ENCODE measurements at regions not wholly inside any gene's neighbourhood (a gene's known extent, or its start where the extent isn't known, plus 50 kb on each side); places are given as distances from the start of the nearest gene placed in this dataset.

DNA sequence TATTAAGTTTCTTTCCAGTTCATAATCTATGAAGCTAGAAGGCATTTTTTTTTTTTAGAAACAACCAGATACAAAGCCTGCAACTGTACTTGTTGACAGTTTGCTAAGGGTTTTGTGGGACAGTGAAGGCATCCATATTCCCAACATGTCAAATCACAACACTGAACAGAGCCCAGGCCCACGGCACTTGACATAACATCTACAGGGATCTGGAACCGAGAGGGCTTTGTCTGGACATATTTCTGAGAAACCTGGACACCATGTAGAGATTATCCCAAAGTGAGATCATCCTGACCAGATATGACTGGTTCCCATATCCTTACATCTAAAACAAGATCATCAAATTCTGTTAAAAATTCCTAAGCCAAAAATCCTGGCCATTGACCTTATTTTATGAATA is 336.3 kb downstream of the ACTL7B start:
- DNase-seq (ENCODE audit: low read depth in 4 of 4, low spot score in 1 of 4): no peak

DNA sequence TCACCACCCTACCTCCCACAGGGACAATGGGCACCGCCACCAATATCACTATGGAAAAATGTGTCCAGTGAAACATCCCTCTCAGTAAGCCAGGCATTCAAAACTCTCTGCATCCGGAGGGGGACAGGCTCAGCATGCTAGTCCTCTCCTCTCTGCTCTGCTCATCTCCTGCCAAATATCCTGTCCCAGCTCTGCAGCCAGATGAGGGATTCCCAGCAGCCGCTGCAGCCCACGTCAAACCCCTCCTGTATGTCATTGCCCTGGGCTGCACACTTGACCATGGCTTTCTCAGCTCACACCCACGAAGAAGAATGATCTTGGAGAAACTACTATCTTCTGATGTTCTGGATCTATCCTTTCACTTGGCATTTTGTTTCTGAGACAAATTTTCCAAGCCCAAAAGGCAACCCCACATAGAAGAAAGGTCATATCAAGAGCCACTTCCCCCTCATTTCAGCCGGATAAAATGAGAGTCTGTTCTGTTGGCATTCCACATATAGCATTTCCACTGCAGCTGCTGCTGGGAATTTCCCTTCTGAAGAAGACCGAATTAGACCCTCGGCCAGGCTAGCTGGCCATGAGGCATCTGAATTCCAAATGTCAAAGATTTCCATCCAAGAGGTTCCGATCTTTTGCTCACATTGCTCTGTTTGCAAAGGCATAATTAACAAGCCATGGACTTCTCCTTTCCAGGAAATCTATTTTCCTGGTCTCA is 338.0 kb downstream of the ACTL7B start:
- no peak for DNase-seq (ENCODE audit: low read depth in 4 of 4, low spot score in 1 of 4)

DNA sequence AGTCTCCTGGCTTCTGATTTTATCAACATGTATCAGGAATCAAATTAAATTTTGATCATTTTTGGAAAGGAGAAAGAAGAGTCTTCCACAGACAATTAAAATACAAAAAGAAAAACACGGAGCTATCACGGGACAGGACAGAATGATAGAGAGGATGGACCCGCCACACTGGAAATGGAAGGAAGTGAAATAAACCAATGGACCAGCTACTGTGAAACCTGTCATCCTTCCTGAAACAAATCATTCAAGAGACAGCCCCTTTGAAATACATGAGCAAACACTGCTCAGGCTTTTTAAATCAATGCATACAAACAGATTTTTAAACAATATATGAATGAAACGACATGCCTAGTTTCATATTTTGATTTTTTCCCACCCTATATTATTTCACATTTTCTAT is 339.4 kb downstream of the ACTL7B start:
- no peak for DNase-seq (ENCODE audit: low read depth in 4 of 4, low spot score in 1 of 4)

DNA sequence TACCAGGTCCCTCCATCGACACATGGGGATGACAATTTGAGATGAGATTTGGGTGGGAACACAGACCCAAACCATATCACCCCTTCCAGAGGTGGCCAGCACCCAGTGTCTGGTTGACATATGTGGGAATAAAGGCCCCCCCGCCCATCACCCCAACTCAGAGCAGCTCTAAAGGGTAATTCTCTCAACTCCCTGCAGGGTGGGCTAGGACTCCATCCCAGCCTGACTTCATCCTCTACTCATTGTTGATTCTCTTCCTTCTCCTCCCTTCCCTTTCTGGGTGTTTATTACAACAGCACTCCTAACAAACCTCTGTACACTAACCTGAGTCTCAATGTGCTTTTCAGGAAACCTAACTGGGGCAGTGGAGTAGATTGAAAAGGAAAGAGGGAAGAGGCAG is 339.9 kb downstream of the ACTL7B start:
- no peak for DNase-seq (ENCODE audit: low read depth in 4 of 4, low spot score in 1 of 4)

DNA sequence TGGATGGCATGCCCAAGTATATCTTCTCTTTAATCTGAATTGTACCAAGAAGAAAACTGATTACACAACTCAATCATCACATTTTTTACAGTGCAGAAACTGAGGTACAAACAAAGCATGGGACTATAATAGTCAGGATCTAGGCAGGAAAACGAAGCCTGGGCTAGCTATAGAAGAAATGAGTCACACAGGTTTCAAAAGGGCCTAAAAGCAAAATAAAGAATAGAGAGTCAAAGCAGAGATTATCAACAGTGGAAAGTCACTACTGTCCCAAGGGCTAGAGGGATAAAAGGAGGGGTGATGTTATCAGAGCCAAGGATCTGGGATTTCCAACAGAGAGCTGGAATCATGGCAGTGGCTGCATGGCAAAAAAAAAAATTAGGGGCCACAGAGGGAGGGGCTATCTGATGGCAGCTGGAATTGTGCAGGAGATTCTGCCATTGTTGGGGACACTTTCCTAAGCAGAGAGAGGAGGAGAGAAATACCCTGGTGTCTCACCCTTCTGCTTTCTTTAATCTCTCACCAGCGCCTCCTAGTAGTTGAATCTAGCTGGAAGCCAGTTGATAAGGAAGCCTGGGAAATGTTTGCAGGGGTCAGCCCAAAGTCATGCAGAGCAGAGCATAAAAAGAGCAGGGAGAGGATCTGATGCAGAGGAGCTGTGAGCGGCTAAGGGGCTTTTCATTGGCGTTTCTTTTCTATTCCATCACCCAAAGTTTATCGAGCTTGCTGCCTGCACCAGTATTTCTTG is 343.2 kb downstream of the ACTL7B start:
- no peak for DNase-seq (ENCODE audit: low read depth in 4 of 4, low spot score in 1 of 4)

DNA sequence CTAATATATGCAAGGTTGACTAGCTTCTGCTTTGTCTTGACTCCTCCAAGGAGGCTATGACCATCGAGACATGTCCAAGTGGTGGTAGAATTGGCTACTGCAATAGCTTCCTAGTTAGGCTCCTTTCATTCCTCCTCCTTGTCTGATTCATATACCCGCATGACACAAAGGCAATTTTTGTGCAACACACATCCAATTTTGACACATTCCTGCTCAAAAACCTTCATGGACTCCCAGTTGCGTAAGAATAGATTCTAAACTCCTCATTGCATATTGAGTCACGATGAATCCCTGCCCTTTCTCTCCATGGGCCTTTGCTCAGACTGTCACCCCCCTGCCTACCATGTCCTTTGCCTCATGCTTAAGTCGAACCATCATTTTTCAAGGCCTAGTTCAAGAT is 344.5 kb downstream of the ACTL7B start:
- no peak for DNase-seq (ENCODE audit: low read depth in 4 of 4, low spot score in 1 of 4)

DNA sequence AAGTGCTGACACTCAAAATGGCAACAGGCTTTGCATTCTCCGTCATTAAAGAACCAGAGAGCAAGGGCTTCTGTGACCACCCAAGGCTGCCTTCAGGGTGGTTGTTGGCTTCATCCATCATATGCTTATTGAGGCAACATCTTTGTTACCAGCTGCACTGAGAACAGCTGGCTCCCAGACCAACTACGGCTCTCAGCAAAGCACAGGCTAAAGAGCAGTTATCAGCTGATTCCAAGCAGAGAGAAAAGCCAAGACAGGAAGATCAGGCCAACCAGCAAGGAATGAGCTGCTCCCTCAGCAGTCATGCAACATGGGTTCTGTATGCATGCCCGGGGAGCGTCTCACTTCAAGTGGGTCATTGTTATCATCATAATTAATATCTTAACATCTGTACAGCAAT is 358.9 kb downstream of the ACTL7B start:
- DNase-seq (ENCODE audit: low read depth in 4 of 4, low spot score in 1 of 4): no peak

DNA sequence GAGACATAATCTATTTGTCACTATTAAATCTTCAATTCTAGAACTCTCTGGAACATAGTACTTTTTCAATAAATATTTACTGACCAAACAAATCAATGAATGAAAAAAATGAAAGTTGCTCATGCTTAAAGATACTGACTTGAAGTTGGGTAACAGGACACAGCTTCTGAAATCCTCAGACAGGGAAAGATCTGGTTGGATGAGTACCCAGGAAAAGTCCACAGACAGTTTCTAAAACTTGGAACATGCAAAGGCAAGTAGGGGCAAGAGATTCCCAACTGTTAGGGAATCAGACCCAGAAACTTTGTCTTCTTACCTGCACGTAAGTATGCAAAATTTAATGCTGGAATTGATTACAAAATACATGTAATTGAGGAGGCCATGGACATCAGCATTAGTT is 366.2 kb downstream of the ACTL7B start:
- DNase-seq (ENCODE audit: low read depth in 4 of 4, low spot score in 1 of 4): no peak

DNA sequence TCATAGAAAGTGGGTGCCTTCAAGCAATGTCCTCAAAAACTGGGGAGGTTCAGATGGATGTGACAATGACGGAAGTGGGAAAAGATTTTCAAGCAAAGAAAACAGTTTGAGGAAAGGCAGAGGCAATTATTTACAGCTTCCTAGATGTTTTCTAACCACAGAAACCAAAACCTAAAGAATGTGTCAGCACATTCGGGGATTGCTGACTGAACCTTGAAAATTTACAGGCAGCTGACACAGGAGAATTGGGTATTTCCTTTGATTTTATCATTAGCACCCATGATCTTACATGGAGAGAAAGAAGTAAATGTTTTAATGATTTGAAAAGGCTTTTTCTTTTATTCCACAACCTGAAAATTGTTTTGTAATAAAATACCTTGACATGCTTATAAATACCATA is 369.0 kb downstream of the ACTL7B start:
- DNase-seq (ENCODE audit: low read depth in 4 of 4, low spot score in 1 of 4): no peak

DNA sequence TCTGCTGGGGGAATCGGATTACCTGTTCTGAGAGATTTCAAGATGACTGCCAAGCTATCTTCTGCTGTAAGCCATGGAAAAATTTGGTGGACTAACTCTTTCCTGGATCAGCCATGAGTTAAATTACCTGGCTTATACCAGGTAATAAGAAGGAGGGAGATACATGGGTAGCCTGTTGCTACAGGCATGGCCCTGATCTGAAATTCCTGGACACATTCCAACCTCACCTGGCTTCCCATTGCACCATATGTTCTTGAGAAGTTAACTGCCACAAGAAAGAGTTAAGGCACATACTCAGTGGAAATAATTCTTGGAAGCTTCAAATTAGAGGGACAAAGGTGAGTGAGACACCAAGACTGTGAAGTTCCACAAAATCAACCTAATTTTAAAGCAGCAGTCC is 371.3 kb downstream of the ACTL7B start:
- no peak for DNase-seq (ENCODE audit: low read depth in 4 of 4, low spot score in 1 of 4)

DNA sequence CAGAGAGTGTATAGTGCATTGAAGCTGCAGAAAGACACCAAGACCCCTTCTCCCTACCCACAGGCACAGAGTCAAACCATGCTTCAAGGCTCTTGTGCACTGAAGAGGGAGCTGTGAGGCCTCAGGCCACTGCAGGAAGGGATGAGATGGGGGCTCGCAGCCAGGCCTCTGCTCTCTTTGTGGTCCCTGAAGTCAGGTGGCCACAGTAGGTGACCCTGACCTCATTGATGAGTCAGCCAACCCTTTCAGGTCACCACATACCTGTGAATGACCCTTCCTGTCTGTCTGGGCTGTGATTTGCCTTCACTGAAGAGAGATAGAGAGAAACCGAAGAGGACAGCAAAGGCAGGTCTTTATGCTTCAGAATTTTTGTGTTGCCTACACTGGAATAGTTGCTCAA is 372.1 kb downstream of the ACTL7B start:
- no peak for DNase-seq (ENCODE audit: low read depth in 4 of 4, low spot score in 1 of 4)

DNA sequence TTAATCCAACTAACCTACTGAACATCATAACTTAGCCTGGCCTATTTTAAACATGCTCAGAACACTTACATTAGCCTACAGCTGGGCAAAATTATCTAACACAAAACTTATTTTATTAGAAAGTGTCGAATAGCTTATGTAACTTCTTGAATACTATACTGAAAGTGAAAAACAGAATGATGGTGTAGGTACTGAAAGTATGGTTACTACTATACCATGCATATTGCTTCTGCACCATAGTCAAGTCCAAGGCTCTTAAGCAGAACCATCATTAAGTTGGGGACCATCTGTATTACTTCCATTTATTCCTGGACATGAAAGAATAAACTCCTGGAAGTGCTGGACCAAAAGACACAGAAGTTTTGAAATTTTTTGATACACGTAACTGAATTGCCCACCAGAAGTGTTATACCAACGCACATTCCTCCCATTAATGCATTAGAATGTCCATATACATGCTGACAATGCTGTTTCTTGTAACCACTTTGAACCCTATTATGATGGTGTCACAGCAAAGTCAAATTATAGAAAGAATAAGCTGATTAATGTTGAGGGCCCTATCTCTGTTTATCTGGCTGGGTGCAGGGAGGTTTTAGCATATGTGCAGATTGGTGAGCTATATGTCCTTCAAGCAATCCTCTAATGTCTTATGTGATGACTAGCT is 375.7 kb downstream of the ACTL7B start:
- DNase-seq (ENCODE audit: low read depth in 4 of 4, low spot score in 1 of 4): no peak

DNA sequence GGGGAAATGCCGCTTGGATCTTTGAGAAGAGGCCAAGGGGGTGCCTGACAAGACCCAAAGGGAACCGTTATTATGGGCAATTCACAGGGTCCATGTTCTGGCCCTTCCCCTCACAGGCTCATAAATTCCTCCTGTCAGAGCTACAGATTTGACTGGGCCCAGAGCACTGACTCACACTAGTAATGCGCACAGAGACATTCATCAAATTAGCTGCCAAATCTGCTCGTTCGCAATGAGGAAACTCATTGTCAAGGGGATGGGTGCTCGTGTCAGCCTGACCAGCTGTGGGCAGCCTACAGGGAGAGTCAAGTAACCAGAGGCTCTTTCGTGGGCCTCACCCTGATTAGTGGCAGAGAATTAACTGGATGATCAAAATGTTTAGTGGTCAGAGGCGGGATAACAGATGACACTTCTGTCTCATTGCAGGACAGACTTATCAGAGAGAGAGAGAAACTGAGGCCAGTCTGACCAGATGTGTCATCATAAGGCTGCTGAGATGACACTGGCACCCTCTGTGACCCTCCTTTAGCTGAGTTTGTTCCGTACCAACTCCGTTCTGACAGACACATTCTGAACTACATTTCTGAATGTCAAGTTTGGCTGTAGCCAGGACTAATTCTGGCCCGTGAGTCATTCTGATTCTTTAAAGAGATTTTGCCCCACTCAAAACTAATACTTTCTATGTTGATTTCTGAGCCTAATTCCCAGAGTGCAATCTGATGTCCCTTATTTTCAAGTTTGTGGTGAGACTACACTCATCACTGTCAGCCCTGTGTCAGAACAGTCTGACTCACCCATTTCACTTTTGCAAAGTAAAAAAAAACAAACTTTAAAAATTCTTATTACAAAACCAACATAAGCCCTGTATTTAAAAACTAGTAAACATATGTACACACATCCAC is 377.1 kb downstream of the ACTL7B start:
- DNase-seq (ENCODE audit: low read depth in 4 of 4, low spot score in 1 of 4): no peak

DNA sequence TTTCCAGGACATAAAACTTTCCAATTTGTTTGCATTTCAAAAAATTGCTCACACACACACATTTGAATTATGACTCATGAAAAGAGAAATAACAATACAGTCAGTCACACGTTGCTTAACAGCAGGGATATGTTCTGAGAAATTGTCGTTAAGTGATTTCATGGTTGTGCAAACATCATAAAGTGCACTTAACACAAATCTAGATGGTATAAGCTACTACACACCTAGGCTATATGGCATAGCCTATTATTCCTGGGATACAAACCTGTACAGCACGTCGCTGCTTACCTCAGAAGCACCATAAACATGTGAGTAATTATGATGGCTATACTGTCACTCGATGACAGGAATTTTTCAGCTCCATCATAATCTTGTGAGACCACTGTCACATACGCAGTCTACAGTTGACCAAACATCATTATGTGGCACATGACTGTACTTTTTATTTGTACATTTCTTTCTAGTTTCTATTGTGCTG is 378.2 kb downstream of the ACTL7B start:
- DNase-seq (ENCODE audit: low read depth in 4 of 4, low spot score in 1 of 4): no peak

DNA sequence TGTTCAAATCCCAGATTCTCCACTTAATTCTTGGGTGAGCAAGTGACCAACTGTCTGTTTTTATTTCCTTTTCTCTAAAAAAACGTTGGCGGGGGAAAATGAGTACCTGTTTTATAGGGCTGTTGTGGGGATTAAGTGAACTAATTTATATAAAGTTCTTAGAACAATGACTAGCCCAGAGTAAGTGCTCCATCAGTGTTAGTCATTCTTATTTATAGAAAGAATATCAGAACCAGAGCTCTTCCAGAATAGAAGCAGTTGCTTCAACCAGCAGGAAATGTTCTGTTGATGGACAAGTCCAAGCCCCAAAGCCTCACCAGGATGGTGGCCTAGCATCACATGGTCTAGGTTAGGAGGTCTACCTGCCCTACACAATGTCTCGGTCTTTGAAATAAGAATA is 379.2 kb downstream of the ACTL7B start:
- DNase-seq (ENCODE audit: low read depth in 4 of 4, low spot score in 1 of 4): no peak

DNA sequence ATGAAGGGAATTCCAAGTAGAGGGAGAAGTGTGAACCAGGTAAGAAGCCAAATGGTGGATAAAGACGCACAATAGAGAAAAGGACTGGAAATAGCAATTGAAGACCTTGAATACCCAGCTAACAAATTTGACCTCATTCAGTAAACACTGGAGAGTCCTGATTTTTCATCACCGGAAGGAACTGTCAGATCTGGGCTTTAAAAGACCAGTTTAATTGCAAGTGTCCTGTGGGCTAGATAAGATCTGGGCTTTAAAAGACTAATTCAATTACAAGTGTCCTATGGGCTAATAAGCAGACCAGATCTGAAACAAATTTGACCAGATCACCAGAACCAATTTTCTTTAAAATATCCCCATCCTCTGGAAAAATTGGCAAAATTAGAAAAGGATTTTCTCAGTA is 380.0 kb downstream of the ACTL7B start:
- DNase-seq (ENCODE audit: low read depth in 4 of 4, low spot score in 1 of 4): no peak

DNA sequence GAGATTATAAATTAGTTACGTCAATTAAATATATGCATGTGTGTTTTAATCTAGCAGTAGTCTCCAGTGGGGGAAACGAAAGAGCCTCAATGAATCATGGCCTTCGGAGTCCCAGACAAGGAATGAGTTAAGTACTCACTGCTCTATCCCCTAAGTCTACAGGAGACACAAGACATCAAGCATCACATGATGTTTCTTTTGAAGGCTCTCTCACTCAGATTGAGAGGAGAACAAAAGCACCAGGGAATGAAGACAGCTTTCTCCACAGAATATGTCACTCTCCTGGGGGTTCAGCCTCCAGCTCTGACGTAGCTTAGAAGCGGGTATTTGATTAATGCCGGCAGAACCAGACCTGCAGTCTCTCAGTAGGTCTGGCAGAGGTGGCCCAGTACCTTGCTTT is 381.4 kb downstream of the ACTL7B start:
- DNase-seq (ENCODE audit: low read depth in 4 of 4, low spot score in 1 of 4): no peak

DNA sequence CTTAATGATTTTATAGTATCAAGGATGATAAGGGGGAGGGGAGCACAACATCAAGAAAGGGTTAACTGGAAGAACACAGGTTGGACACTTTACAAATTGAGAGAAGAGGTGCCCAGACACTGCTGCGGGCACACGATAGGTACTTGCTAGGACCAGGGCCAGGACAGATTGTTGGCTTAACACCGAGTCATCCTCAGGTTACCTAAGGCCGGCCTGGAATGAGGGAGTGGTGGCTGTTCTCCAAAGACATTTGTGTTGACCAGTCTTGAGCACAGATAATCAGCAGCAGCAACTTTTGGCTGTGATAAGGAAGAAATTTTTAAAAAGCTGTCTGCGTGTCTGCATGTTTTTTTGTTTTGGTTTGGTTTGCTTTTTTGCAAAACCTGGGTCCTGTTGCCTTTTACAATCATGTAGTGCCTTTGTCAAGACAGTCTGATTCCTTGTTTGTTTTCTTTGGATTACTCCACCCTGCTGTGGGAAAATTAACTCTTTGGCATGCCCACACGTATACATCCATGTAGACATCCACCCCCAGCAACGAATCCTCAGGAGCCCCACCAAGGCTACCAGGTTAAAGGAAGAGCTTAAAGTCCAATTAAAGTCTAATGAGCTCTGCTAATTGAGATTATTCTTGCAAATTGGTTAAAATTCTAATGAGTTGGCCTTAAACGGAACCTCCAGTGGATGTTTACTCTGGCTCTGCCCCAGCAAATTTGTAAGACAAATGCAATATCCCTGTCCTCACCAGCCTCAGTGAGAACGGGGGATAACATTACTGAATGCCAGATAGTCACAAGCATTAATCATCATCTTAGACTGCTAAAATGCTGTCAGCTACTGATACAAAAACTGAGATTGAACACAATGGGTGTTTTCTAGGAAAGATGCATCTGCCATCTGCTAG is 382.3 kb downstream of the ACTL7B start:
- no peak for DNase-seq (ENCODE audit: low read depth in 4 of 4, low spot score in 1 of 4)

DNA sequence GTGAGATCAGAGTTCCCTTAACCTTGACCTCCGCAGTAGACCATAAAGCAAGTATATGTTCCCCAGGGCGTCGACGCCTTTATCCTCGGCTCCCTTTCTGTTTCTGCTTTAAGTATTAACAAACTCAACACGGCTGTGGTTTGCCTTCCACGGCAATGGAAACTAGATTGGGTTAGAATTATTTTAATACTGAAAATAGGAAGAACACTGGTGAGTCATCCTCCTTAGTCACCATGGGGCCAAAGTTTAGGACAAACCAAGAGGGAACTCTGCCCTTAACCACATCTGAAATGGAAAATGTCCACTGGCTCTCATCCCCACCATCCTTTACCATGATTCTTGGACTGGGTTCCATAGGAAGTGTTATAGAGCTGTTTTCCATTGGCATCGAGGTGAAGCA is 386.1 kb downstream of the ACTL7B start:
- DNase-seq (ENCODE audit: low read depth in 4 of 4, low spot score in 1 of 4): no peak

DNA sequence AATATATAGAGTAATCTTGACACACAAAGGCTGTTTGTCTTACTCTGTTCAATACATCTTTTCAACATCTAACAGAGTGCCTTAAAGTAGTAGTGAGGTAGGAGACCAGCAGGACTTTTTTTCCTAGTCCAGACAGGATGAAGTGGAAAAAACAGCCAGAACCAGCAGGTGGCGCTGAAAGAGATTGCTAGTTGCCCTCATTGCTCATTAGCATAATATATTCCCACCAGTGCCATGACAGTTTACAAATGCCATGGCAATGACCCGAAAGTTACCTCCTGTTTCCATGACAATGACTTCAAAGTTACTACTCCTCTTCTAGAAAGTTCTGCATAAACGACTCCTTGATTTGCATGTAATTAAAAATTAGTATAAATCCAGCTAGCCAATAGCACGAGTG is 387.4 kb downstream of the ACTL7B start:
- peak in 1 of 4 experiments; percentile 10 for DNase-seq (ENCODE audit: low read depth in 4 of 4, low spot score in 1 of 4)

All from stimulated activated CD4-positive, alpha-beta T cell treated with anti-CD3 and anti-CD28 coated beads, Interleukin-1b, Interleukin-23, amount 100 ng/mL, for 24 hours (primary cell).